ENCODE measurements at regions not wholly inside any gene's neighbourhood (a gene's known extent, or its start where the extent isn't known, plus 50 kb on each side); places are given as distances from the start of the nearest gene placed in this dataset.

GRCh38 chr9:1457460-1457859, 407.3 kb downstream of the DMRT2 start:
- H3K9me3 ChIP-seq, result no peaks in the 10 kb centered on the region

GRCh38 chr9:1458503-1458902, 408.3 kb downstream of the DMRT2 start:
- Histone ChIP-seq H3K27me3 (no peaks in the 10 kb centered on the region), H3K4me1 (0 out of 2 replicates have a peak, but pooled peaks cover 11% of the 10 kb centered on the region), H3K4me2 (no peak overlapping the region), H3K27ac (no peak overlapping the region), H3K9ac (no peak overlapping the region), H3K9me3 (no peaks in the 10 kb centered on the region), H4K20me1 (no peaks in the 10 kb centered on the region), H3K36me3 (no peaks in the 10 kb centered on the region), H3K4me3 (no peak overlapping the region)
- no peak for TF ChIP-seq Cebpa-rat (IDR thresholded peaks at IDR 0.05)

More at GRCh38 chr9:1457460-1457859, 407.3 kb downstream of the DMRT2 start:
- H3K27me3 ChIP-seq, result no peaks in the 10 kb centered on the region
- H3K9ac ChIP-seq, result no peak overlapping the region
- H4K20me1 ChIP-seq, result no peaks in the 10 kb centered on the region
- H3K4me1 ChIP-seq, result 0 out of 2 replicates have a peak, but pooled peaks cover 11% of the 10 kb centered on the region
- H3K36me3 ChIP-seq, result no peaks in the 10 kb centered on the region
- TF ChIP-seq Cebpa-rat (IDR thresholded peaks at IDR 0.05), result no peak
- no peak overlapping the region for H3K27ac ChIP-seq
- no peak overlapping the region for H3K4me2 ChIP-seq
- H3K4me3 ChIP-seq, result no peak overlapping the region

GRCh38 chr9:1460143-1460769, 410.1 kb downstream of the DMRT2 start:
- no peaks in the 10 kb centered on the region for H4K20me1 ChIP-seq
- H3K36me3 ChIP-seq, result no peaks in the 10 kb centered on the region
- TF ChIP-seq Cebpa-rat (IDR thresholded peaks at IDR 0.05), result no peak
- H3K27me3 ChIP-seq, result no peaks in the 10 kb centered on the region
- H3K4me2 ChIP-seq, result no peak overlapping the region
- no peak overlapping the region for H3K4me3 ChIP-seq
- no peak overlapping the region for H3K27ac ChIP-seq
- 0 out of 2 replicates have a peak, but pooled peaks cover 4% of the 10 kb centered on the region for H3K4me1 ChIP-seq
- no peaks in the 10 kb centered on the region for H3K9me3 ChIP-seq
- no peak overlapping the region for H3K9ac ChIP-seq

DNA sequence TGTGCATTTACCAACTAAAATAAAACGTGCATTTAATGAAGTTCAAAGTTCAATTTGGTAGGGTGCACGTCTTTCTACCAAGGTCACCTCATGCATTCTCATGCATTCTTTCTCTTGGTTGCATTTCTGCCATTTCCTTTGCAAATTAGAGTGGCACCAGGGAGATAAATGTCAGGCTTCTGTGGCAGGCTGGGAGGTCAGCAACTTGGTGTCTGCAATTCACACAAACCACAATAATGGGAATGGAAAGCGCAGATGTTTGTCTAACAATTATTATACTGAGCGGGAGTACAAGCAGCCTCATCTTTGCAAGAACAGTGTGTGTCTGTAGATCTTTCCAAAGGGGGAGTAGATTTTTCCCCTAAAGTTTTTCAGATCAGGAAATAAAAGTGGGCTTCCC, 411.7 kb downstream of the DMRT2 start:
- Histone ChIP-seq H3K4me1 (no peaks in the 10 kb centered on the region), H3K4me3 (no peak overlapping the region)
- no peak for TF ChIP-seq Cebpa-rat (IDR thresholded peaks at IDR 0.05)

GRCh38 chr9:1462626-1463308, 412.6 kb downstream of the DMRT2 start:
- Histone ChIP-seq H3K9me3 (no peaks in the 10 kb centered on the region), H3K4me2 (no peak overlapping the region), H3K4me1 (no peaks in the 10 kb centered on the region), H3K27me3 (no peaks in the 10 kb centered on the region), H4K20me1 (no peaks in the 10 kb centered on the region), H3K4me3 (no peak overlapping the region), H3K27ac (no peak overlapping the region), H3K36me3 (no peaks in the 10 kb centered on the region), H3K9ac (no peak overlapping the region)
- TF ChIP-seq Cebpa-rat (IDR thresholded peaks at IDR 0.05), result no peak

More for the DNA sequence above, 411.7 kb downstream of the DMRT2 start:
- H3K27me3 ChIP-seq, result no peaks in the 10 kb centered on the region
- no peak overlapping the region for H3K9ac ChIP-seq
- no peak overlapping the region for H3K4me2 ChIP-seq
- no peaks in the 10 kb centered on the region for H3K36me3 ChIP-seq
- no peaks in the 10 kb centered on the region for H3K9me3 ChIP-seq
- H4K20me1 ChIP-seq, result no peaks in the 10 kb centered on the region
- no peak overlapping the region for H3K27ac ChIP-seq

DNA sequence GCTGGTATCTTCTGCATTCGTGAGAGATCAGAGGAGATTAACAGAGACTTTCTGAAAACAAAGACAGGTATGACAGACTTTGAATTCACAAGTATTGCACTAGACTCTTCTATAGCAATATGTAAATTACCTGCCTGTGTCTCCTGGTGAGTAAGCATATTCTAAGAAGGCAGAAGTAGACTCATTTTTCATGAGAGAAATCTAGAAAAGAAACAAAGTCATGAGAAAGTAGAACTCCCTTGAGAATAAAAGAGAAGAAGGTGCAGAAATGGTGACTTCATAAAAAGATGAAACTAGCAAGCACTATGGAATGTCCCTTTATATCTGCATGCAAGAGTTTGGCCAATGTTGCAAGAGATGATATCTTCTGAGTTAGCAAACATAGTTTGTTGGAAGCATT, 419.8 kb downstream of the DMRT2 start:
- TF ChIP-seq Cebpa-rat (IDR thresholded peaks at IDR 0.05), result no peak
- Histone ChIP-seq H3K4me3 (no peak overlapping the region), H3K4me1 (no peaks in the 10 kb centered on the region), H3K36me3 (no peaks in the 10 kb centered on the region), H3K9me3 (no peaks in the 10 kb centered on the region), H3K27me3 (no peaks in the 10 kb centered on the region), H3K9ac (no peak overlapping the region), H4K20me1 (no peaks in the 10 kb centered on the region), H3K4me2 (no peak overlapping the region), H3K27ac (no peak overlapping the region)

- no peak for TF ChIP-seq Cebpa-rat (IDR thresholded peaks at IDR 0.05)
- Histone ChIP-seq H3K9me3 (no peaks in the 10 kb centered on the region), H3K27me3 (no peaks in the 10 kb centered on the region), H3K9ac (no peak overlapping the region), H3K4me3 (no peak overlapping the region), H3K27ac (no peak overlapping the region), H3K4me1 (no peaks in the 10 kb centered on the region), H4K20me1 (no peaks in the 10 kb centered on the region), H3K4me2 (no peak overlapping the region), H3K36me3 (no peaks in the 10 kb centered on the region)
Measured at GRCh38 chr9:1473956-1474634, 423.9 kb downstream of the DMRT2 start.

DNA sequence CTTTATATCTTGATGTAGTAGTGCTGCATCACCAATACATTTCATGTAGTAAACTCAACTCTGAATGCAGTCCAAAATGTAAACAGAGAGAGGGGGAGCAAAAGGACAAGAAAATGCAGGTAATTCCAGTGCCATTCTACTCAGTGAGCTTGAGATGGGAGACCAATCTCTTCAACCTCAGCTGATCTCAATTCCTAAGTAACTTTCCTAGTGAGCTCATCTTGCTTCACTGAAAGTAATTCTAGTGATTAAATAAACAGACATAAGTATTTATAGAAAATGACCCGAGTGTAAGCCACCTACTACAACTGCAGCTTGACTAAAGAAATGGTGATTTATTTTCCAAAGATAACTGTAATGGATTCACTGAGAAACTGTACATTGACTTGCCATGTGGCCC, 424.5 kb downstream of the DMRT2 start:
- H3K4me2 ChIP-seq, result no peak overlapping the region
- no peaks in the 10 kb centered on the region for H3K36me3 ChIP-seq
- H3K4me1 ChIP-seq, result no peaks in the 10 kb centered on the region
- H3K27ac ChIP-seq, result no peak overlapping the region
- H3K27me3 ChIP-seq, result no peaks in the 10 kb centered on the region
- TF ChIP-seq Cebpa-rat (IDR thresholded peaks at IDR 0.05), result no peak
- H4K20me1 ChIP-seq, result no peaks in the 10 kb centered on the region
- no peaks in the 10 kb centered on the region for H3K9me3 ChIP-seq
- H3K4me3 ChIP-seq, result no peak overlapping the region
- no peak overlapping the region for H3K9ac ChIP-seq

- no peaks in the 10 kb centered on the region for H3K36me3 ChIP-seq
- no peaks in the 10 kb centered on the region for H3K4me1 ChIP-seq
- H3K27me3 ChIP-seq, result no peaks in the 10 kb centered on the region
- H3K9me3 ChIP-seq, result peaks cover 6% of the 10 kb centered on the region
- H3K4me2 ChIP-seq, result no peak overlapping the region
- TF ChIP-seq Cebpa-rat (IDR thresholded peaks at IDR 0.05), result no peak
- no peak overlapping the region for H3K4me3 ChIP-seq
- no peak overlapping the region for H3K27ac ChIP-seq
- no peaks in the 10 kb centered on the region for H4K20me1 ChIP-seq
- H3K9ac ChIP-seq, result no peak overlapping the region
Measured at GRCh38 chr9:1490341-1491232, 440.4 kb downstream of the DMRT2 start.
